GM13977 (cell line): ENCODE measurements at regions not wholly inside any gene's neighbourhood (a gene's known extent, or its start where the extent isn't known, plus 50 kb on each side); places are given as distances from the start of the nearest gene placed in this dataset.

Experiments used
- DNase-seq: peaks from one replicate; pipeline ENCODE4 v3.0.0; 2012; ENCODE audit warnings: low spot score
- in situ Hi-C: fragments of 300-500 bp; cut with MboI; formaldehyde crosslinking; loops from one replicate; pipeline ENCODE4 v1.12.0; 2022; ENCODE audit warnings: low sequenced_read_pairs, low pct_unique_long_range_greater_than_20kb, mixed read lengths, inconsistent platforms; ENCODE audit not compliant: unreplicated experiment
- TF ChIP-seq, protein P1 (sequence below): IDR thresholded peaks from 2 replicates; pipeline ENCODE4 v1.5.1; 2012; ENCODE audit warnings: mild to moderate bottlenecking, control low read depth; ENCODE audit not compliant: insufficient read depth; ENCODE audit errors: extremely low read depth, missing control alignments

DNA sequence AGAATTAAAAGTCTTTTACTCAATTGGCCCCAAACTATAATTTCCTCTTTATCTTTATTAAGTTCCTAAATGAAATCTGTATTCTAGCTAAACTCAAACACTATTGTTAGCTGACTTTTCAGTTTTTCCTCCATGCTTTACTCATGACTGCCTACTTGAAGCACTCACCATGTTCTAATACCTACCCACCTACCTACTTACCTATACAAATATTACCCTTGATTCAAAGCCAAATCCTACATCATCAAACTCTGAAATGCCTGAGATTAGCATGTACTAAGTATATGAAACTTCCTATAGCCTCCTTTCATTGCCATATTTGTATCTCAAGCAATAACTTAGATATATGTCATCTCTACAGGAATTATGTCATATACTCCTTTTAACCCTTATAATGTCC is 259.7 kb downstream of the HDGFL1 start:
- in situ Hi-C loops, result no loop called here
- no peak for DNase-seq
- TF ChIP-seq, protein P1, sequence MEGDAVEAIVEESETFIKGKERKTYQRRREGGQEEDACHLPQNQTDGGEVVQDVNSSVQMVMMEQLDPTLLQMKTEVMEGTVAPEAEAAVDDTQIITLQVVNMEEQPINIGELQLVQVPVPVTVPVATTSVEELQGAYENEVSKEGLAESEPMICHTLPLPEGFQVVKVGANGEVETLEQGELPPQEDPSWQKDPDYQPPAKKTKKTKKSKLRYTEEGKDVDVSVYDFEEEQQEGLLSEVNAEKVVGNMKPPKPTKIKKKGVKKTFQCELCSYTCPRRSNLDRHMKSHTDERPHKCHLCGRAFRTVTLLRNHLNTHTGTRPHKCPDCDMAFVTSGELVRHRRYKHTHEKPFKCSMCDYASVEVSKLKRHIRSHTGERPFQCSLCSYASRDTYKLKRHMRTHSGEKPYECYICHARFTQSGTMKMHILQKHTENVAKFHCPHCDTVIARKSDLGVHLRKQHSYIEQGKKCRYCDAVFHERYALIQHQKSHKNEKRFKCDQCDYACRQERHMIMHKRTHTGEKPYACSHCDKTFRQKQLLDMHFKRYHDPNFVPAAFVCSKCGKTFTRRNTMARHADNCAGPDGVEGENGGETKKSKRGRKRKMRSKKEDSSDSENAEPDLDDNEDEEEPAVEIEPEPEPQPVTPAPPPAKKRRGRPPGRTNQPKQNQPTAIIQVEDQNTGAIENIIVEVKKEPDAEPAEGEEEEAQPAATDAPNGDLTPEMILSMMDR, result no peak

DNA sequence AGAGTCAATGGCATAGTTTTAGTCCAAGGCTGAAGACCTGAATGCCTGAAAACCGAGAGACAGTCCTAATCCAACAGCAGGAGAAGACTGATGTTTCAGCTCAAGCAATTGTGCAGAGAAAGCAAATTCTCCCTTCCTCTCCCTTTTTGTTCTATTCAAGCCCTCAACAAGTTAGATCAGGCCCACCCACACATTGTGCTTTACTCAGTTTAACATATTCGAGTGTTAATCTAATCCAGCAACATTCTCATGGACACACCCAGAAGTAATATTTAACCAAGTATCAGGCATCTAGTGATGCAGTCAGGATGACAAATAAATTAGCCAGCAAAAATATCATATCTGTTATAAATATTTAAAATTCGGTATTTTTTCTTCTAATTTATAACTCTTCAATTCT is 261.1 kb downstream of the HDGFL1 start:
- in situ Hi-C loops, result no loop called here
- DNase-seq, result no peak
- TF ChIP-seq, protein P1, result no peak

DNA sequence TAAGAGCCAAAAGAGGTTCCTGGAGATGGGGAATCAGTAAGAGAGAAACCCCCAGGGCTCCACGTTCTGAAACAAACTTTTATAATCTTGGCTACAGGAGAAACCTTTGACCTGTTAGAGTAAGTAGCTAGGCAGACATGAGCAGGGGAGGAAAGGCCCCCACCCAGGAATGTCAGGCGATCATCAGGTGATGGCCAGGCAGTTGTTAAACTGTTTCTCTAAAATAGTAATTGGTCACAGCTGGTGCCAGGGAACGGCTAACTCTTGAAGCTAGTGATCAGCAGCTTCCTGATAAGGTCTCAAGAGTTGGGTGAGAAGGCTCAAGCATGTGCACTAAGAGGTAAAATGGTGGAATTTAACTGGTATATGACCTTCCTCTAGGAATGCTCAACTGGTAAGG is 263.8 kb downstream of the HDGFL1 start:
- no peak for DNase-seq
- TF ChIP-seq, protein P1, result no peak
- in situ Hi-C loops, result no loop called here

DNA sequence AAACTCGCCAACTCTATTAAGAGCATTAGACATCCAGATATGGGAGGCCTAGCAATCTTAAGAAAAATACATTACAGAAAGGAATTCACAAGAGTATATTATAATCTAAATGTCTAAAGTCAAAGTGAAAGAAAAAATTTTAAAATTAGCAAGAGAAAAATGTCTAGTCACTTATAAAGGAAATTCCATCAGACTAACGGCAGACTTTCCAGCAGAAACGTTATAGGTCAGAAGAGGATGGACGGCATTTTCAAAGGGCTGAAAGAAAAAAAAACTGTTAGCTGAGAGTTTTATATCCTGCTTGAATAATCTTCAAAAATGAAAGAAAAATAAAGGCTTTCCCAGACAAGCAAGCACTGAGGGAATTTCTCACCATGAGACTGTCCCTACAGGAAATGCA is 269.0 kb downstream of the HDGFL1 start:
- in situ Hi-C loops, result no loop called here
- no peak for DNase-seq
- TF ChIP-seq, protein P1, result no peak

DNA sequence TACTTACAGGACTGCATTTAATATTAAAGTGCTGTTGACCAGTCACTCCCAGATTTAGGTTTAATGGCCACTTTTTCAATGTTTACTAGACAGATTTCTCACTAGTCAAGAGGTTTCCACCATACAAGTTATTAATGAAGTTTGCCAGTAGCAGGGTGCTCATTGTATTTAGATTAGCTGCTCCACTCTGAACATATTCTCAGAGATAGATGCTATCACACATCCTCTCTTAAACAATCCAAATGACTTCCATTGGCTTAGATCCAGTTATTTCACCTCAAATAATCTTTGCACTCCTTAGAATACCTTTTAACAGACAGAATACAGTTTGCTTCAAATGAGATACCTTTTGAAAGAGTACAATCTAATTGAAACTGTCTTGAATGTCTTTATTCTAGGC is 276.1 kb downstream of the HDGFL1 start:
- in situ Hi-C loops, result no loop called here
- TF ChIP-seq, protein P1, result no peak
- DNase-seq, result no peak

DNA sequence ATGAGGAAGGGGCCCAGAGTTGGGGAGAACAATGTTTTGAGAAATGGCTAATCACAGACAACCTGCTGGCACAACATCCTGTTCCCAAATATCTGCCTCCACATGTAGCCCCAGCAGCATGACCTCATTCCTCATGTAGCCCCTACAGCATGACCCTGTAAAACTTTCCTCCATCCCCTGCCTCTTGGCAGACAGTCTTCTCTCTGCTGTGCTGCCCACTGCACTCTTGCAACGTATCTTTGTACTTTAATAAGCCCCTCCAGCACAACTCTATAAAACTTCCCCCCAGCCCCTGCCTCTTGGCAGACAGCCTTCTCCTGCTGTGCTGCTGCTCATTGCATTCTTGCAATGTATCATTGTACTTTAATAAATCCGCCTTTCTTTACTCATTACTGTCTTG is 278.8 kb downstream of the HDGFL1 start:
- in situ Hi-C loops, result no loop called here
- no peak for DNase-seq
- TF ChIP-seq, protein P1, result no peak

DNA sequence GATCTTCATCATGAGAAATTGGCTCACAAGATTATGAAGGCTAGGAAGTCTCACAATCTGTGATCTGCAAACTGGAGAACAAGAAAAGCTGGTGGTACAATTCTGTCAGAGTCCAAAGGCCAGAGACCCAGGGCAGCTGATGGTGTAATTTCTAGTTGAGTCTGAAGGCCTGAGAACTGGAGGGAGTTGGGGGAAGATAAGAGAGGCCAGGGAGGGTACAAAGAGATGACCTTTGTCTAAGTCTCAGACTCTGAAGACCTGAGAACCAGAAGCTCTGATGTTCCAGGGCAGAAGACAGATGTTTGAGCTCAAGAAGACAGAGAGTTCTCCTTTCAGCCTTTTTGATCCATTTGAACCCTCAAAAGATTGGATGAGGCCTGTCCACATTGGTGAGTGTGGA is 280.6 kb downstream of the HDGFL1 start:
- in situ Hi-C loops, result no loop called here
- TF ChIP-seq, protein P1, result no peak
- DNase-seq, result no peak
